IPS-15b (cell line): ENCODE measurements at regions not wholly inside any gene's neighbourhood (a gene's known extent, or its start where the extent isn't known, plus 50 kb on each side); places are given as distances from the start of the nearest gene placed in this dataset.
"Not testable (repeated sequence)": the region's sequence is repeated elsewhere in the genome, so short reads cannot be mapped to it uniquely, and the experiment has no call there.

Source experiments
- H3K27me3 ChIP-seq: one replicate; pipeline ENCODE4 v1.6.1; 2013; ENCODE audit warnings: low read length; ENCODE audit not compliant: control insufficient read depth, insufficient read depth
- H3K36me3 ChIP-seq: one replicate; pipeline ENCODE4 v1.6.1; 2013; ENCODE audit warnings: low read length; ENCODE audit not compliant: control insufficient read depth, insufficient read depth
- H3K4me1 ChIP-seq: one replicate; pipeline ENCODE4 v1.6.1; 2013; ENCODE audit warnings: mild to moderate bottlenecking, low read length; ENCODE audit not compliant: control insufficient read depth, insufficient read depth
- H3K4me3 ChIP-seq: one replicate; pipeline ENCODE4 v1.5.1; 2013; ENCODE audit warnings: low read depth, low read length
- H3K9ac ChIP-seq: one replicate; pipeline ENCODE4 v1.6.1; 2013; ENCODE audit warnings: low read depth, mild to moderate bottlenecking, low read length
- H3K9me3 ChIP-seq: one replicate; pipeline ENCODE4 v1.6.1; 2013; ENCODE audit warnings: mild to moderate bottlenecking, low read length; ENCODE audit not compliant: control insufficient read depth, insufficient read depth

GRCh38 chr20:60186412-60186811 is 228.2 kb downstream of the CDH26 start:
- no peak overlapping the region for H3K4me3 ChIP-seq
- H3K27me3 ChIP-seq = no peaks in the 10 kb centered on the region
- H3K36me3 ChIP-seq = no peaks in the 10 kb centered on the region
- no peaks in the 10 kb centered on the region for H3K9me3 ChIP-seq
- no peaks in the 10 kb centered on the region for H3K4me1 ChIP-seq
- H3K9ac ChIP-seq = no peak overlapping the region

GRCh38 chr20:60187683-60188082 is 229.5 kb downstream of the CDH26 start:
- Histone ChIP-seq H3K9ac (no peak overlapping the region), H3K4me1 (no peaks in the 10 kb centered on the region), H3K9me3 (no peaks in the 10 kb centered on the region), H3K4me3 (no peak overlapping the region), H3K27me3 (peaks cover 2% of the 10 kb centered on the region), H3K36me3 (no peaks in the 10 kb centered on the region)

- H3K27me3 ChIP-seq = peaks cover 2% of the 10 kb centered on the region
- H3K4me1 ChIP-seq = no peaks in the 10 kb centered on the region
- no peak overlapping the region for H3K4me3 ChIP-seq
- no peak overlapping the region for H3K9ac ChIP-seq
- H3K9me3 ChIP-seq = no peaks in the 10 kb centered on the region
- no peaks in the 10 kb centered on the region for H3K36me3 ChIP-seq
Observed at GRCh38 chr20:60191014-60191413, 232.8 kb downstream of the CDH26 start.

GRCh38 chr20:60192326-60192725 is 234.1 kb downstream of the CDH26 start:
- no peak overlapping the region for H3K4me3 ChIP-seq
- H3K4me1 ChIP-seq = no peaks in the 10 kb centered on the region
- no peaks in the 10 kb centered on the region for H3K9me3 ChIP-seq
- H3K36me3 ChIP-seq = no peaks in the 10 kb centered on the region
- H3K27me3 ChIP-seq = peaks cover 2% of the 10 kb centered on the region
- H3K9ac ChIP-seq = no peak overlapping the region

- H3K9ac ChIP-seq, H3K36me3 ChIP-seq: not testable (repeated sequence)
Observed at GRCh38 chr20:60199132-60199531, 240.9 kb downstream of the CDH26 start.

GRCh38 chr20:60199866-60200265 is 241.6 kb downstream of the CDH26 start:
- no peaks in the 10 kb centered on the region for H3K36me3 ChIP-seq
- no peak overlapping the region for H3K9ac ChIP-seq
- H3K9me3 ChIP-seq = no peaks in the 10 kb centered on the region
- no peak overlapping the region for H3K4me3 ChIP-seq
- H3K4me1 ChIP-seq = no peaks in the 10 kb centered on the region
- no peaks in the 10 kb centered on the region for H3K27me3 ChIP-seq

More at GRCh38 chr20:60199132-60199531, 240.9 kb downstream of the CDH26 start:
- H3K9me3 ChIP-seq, H3K27me3 ChIP-seq, H3K4me1 ChIP-seq, H3K4me3 ChIP-seq: not testable (repeated sequence)

- Histone ChIP-seq H3K27me3 (no peaks in the 10 kb centered on the region), H3K36me3 (no peaks in the 10 kb centered on the region), H3K9me3 (no peaks in the 10 kb centered on the region), H3K9ac (no peak overlapping the region), H3K4me1 (no peaks in the 10 kb centered on the region), H3K4me3 (no peak overlapping the region)
Observed at GRCh38 chr20:60200305-60200918, 242.2 kb downstream of the CDH26 start.

GRCh38 chr20:60201198-60201835 is 243.1 kb downstream of the CDH26 start:
- Histone ChIP-seq H3K36me3 (no peaks in the 10 kb centered on the region), H3K9ac (no peak overlapping the region), H3K9me3 (no peaks in the 10 kb centered on the region), H3K27me3 (no peaks in the 10 kb centered on the region), H3K4me3 (no peak overlapping the region), H3K4me1 (no peaks in the 10 kb centered on the region)

- H3K9ac ChIP-seq = no peak overlapping the region
- no peaks in the 10 kb centered on the region for H3K9me3 ChIP-seq
- no peaks in the 10 kb centered on the region for H3K36me3 ChIP-seq
- H3K4me1 ChIP-seq = no peaks in the 10 kb centered on the region
- H3K27me3 ChIP-seq = no peaks in the 10 kb centered on the region
- H3K4me3 ChIP-seq = no peak overlapping the region
Observed at GRCh38 chr20:60202046-60202445, 243.8 kb downstream of the CDH26 start.

GRCh38 chr20:60203451-60203850 is 245.2 kb downstream of the CDH26 start:
- H3K27me3 ChIP-seq = no peaks in the 10 kb centered on the region
- H3K4me3 ChIP-seq = no peak overlapping the region
- H3K4me1 ChIP-seq = no peaks in the 10 kb centered on the region
- no peaks in the 10 kb centered on the region for H3K36me3 ChIP-seq
- H3K9me3 ChIP-seq = no peaks in the 10 kb centered on the region
- no peak overlapping the region for H3K9ac ChIP-seq

- H3K36me3 ChIP-seq = no peaks in the 10 kb centered on the region
- H3K4me3 ChIP-seq = no peak overlapping the region
- no peaks in the 10 kb centered on the region for H3K9me3 ChIP-seq
- H3K4me1 ChIP-seq = no peaks in the 10 kb centered on the region
- H3K9ac ChIP-seq = no peak overlapping the region
- no peaks in the 10 kb centered on the region for H3K27me3 ChIP-seq
Observed at GRCh38 chr20:60204601-60205000, 246.4 kb downstream of the CDH26 start.

GRCh38 chr20:60206259-60206658 is 248.0 kb downstream of the CDH26 start:
- H3K4me3 ChIP-seq = no peak overlapping the region
- H3K36me3 ChIP-seq = no peaks in the 10 kb centered on the region
- no peaks in the 10 kb centered on the region for H3K9me3 ChIP-seq
- H3K4me1 ChIP-seq = no peaks in the 10 kb centered on the region
- H3K27me3 ChIP-seq = no peaks in the 10 kb centered on the region
- no peak overlapping the region for H3K9ac ChIP-seq
